HG03520 (cell line): ENCODE measurements at regions not wholly inside any gene's neighbourhood (a gene's known extent, or its start where the extent isn't known, plus 50 kb on each side); places are given as distances from the start of the nearest gene placed in this dataset.

Experiments used
- ATAC-seq: cut with Tn5 transposase; IDR thresholded peaks from one replicate; pipeline ENCODE4 v1.9.1; 2021; ENCODE audit warnings: mild to moderate bottlenecking, moderate library complexity; ENCODE audit not compliant: unreplicated experiment

DNA sequence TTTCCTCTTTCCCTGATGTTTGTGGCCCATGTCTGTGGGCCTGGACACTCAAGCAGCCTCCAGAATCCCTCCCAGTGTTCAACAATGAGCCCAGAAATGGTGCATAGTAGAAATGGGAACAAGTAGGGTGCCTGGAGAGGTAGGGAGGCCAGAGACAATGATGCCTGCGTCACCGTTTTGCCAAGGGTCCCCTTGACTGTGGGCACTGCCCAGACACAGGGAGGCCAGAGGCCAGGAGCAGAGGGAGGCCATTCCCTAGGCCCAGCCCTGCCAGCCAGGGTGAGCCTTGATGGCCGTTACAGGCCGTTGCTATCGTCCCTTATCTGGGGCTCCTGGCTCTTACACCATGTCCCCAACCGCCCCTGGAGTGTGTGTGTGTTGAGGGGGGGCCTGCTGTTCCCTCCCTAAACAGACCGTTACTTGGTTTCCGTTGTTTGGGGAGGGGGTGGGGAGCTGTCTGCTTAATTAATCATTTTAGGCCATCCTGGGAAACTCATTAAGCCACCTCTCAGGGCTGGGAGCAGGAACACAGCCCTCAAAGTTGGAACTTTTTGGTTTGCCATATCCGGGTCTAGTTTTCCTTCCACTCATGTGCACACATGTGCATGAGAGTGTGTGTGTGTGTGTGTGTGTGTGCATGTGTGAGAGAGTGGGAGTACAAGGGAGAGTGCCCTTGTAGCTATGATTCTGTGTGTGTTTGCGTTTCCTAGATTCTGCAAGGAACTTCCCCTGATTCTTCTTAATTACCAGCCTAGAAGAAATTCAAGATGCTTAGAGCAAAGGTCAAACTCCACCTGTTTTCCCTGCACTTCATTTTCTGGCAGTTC is 135.2 kb upstream of the HAAO start:
- ATAC-seq: no peak

DNA sequence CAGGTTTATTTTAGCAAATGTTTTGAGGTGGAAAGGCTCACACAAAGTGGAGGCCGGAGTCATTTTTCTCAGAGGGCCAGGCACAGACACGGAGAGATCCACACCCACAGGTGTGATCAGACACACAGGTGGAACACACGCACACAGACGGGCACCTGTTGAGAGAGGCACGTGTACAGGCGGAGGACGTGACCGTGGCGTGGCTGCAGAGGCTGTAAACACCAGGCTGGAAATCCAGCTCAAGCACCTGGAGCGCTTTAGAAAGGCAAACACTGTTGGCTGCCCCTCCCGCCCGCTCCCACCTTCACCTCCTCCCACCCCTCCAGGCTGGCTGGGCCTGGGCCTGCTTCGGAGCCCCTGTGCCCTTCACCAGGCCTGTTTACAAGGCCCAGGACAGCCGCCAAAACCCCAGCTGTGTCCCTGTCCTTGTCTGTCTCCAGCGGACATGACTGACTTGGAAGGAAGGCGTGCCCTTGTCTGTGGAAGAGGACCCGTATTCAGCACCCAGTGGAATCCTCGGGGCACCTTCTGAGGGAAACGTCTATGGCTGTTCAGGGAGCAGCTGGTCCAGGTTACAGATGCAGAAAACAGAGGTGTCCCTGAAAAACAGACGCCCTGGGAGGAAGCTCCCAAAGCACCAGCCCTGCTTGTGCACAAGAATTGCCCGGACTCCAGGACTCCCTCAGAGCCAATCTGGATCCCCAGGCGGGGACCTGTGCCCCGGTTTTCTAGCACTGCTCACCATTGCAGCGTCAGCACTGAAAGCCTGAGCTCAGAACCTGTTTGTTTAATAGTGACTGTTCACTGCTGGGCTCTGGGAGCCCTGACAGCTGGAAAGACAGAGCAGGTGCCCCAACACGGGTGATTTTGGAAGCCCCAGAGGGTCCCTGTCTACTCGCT is 134.3 kb upstream of the HAAO start:
- ATAC-seq: no peak

DNA sequence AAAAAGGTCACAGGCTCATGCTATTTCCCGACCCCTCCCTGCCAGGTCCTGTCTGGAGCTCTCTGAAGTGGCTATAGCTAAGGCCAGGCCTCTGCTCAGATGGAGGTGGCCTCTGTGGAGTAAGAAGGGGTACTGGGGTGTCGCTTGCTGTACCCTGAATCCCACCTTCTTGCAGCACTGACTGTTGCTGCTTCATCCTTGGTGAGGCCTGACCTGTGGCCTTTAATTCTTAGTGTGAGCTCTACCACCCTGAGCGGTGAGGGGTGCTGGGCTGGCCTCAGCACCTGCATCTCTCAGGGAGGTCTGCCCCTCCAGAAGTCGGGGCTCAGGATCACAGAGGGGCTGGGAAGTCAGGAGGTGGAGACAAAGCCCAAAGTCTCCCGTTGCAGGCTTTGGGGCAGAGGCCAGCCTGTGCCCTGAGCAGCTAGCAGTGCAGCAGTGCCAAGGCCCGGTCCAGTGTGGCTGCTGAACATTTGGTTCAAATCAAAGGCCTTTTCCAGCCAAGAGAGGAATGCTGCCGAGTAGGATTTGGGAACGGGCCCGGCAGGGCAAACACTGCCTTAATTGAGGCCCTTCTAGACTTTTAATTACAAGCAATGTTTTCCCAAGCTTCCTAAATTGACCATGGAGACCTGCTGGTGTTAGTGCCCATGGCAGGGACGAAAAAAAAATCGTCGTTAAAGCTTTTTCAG is 133.5 kb upstream of the HAAO start:
- ATAC-seq: no peak

DNA sequence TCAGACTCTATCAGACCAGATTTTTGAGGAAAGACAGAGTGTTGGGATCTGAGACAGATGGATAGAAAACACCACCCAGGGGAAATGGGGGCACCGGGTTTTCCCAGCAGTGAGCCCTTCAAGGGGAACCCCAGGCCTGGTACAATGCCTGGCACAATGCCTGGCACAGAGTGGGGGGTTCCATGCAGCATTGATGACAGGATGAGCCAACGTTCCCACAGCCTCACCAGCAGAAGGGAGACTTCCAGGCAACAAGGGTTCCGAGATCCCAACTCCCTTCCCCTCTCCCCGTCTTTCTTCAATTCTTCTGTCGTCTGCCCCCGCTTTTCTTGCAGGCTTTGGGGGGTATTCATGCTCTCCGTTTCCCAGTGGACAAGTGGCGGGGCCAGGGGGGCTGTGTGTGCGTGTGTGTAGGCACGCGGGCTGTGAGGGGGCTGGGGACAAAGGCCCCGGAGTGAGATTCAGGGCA is 132.1 kb upstream of the HAAO start:
- ATAC-seq: no peak

DNA sequence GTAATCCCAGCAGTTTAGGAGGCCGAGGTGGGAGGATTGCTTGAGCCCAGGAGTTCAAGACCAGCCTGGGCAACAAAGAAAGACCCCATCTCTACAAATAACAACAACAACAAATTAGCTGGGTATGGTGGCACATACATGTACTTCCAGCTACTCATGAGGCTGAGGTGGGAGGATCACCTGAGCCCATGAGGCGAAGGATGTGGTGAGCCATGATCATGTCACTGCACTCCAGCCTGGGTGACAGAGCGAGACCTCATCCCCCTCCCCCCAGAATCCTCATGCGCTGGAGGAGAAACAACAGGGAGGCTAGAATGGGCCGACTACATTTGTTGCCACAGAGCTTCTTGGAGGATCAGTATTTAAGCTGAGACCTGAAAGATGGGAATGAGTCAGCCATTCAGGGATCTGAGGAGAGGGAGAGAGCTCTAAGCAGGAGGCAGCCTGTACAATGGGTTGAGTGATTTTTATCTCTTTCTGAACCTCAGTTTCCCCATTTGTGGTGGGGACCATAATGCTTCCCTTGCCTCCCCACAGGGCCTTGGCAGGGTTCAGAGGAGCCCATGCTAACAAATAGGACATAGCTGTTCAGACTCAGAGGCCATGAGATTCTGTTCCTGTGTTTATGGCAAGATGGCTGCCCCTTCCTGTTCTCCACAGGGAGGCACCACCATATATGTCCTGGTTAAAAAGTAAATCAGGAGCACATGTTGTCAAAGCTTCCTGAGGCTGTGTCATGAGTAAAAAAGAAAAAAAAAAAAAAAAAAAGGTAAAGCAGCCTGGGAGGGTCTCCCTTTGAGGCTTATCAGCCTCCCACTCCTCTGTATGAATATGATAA is 131.4 kb upstream of the HAAO start:
- ATAC-seq: no peak

DNA sequence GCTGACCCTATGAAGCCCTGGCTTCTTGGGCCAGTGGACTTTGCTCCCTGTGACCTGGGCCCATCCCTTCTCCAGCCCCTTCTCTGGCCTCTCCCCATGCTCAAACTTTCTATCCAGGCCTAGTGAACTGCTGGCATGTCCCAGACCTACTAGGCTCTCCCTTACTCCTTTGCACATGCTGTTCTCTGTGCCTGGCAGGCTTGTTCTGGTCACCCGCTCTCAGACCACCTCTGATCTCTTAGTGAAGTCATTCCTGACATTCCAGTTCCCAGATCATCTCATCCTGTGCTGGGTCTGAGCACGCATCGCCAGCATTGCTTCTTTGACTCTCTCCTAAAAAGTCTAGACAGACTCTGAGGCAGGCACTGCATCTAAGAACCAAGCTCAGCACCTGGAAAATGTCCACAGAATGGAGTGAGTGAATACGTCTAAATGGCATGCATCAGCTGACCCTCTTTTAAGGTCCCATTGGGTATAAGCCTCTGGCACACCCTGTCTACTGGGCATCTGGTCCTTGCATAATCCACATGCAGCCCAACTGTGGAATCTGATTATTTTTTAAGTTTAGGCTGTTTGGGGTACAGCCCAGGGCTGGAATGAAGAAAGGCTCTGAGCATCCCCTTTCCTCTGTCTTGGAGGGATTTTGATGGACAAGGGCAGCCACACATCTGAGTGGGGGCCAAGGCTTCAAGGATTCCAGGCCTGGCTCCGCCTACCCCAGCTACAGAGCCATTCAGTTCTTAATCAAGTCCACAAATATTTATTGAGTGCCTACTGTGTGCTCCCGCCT is 130.6 kb upstream of the HAAO start:
- ATAC-seq: no peak

DNA sequence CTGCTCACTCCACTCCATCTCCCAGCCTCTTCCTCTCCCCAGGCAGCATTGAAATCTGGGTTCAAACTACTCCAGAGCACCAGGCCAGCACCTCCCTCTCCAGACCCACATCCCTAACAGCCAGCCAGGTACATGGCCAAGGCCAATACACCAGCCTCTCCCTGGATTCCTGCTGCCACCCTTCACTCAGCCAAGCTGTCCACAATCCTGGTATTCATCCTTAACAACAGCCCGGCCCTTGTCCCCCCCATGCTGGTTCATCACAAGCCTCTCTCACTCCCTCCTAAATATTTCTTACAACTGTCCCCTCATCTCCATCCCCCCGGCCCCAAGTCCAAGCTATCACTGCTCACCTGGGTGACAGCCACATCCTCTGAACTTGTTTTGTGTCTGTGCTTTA is 129.9 kb upstream of the HAAO start:
- no peak for ATAC-seq

DNA sequence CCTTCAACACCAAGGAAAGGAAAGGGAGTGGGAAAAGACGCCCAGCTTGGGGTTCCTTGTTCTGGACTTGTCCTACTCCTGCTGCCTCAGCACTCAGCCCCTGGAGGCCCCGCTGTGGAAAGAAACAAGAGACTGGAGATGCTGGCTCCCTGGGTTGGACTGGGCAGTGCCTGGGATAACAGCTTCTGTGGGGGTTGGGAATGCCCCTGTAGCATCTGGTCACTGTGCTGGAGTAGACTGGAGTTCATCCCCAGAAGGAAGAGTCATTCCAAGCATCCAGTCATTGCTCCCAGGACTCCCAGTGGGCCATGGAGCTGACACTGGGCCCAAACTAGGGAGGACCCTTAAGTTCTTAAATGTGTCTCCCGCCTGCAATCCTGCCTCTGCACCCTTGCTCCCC is 129.3 kb upstream of the HAAO start:
- no peak for ATAC-seq

DNA sequence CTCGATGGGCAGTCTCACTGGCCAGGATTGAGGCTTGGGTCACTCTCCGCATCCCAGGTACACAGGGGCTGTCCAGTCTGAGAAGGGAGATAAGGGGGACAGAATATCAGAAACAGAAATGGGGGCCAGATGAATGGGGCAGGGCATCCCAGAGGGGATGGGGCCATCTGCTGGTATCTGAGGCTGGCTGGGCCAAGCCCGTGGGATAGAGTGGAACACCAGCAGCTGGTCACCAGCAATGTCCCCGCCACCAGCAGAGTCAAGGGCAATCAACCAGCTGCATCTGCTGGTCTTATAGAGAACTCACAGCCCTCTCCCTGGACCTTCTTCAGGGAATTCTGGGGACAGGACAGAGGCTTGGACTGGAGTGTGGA is 128.8 kb upstream of the HAAO start:
- no peak for ATAC-seq

DNA sequence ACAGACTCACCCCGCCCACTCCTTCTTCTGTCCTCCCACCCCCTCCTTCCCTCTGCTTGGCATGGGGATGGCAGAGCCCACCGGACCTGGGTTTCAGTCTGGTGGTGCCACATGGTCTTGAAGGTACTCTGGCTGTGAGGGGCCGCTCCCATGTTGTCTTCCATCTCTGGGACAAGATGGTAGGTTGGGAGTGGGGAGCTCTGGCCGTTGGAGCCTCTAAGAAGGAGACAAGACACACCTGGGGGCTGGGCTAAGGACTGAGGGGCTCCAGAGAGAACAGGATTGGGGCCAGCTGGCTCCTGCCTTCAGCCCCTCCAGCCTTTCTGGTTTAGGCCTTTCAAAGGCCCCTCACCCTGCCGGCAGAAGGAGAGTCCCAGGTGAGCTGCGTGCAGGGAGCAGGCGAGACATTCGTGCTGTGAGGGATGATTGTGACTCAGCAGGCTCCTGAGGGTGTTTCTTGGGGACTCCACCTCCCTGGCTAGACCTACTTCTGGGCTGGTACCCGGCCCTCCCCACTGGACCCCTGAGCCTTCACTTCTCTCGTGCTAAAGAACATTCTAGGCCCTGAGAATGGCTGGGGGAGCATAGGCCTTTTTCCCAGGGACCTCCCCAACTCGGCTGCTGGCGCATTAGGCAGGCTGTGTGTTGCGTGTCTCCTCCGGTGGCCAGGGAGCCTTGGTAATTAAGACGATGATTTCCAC is 128.2 kb upstream of the HAAO start:
- ATAC-seq: no peak

DNA sequence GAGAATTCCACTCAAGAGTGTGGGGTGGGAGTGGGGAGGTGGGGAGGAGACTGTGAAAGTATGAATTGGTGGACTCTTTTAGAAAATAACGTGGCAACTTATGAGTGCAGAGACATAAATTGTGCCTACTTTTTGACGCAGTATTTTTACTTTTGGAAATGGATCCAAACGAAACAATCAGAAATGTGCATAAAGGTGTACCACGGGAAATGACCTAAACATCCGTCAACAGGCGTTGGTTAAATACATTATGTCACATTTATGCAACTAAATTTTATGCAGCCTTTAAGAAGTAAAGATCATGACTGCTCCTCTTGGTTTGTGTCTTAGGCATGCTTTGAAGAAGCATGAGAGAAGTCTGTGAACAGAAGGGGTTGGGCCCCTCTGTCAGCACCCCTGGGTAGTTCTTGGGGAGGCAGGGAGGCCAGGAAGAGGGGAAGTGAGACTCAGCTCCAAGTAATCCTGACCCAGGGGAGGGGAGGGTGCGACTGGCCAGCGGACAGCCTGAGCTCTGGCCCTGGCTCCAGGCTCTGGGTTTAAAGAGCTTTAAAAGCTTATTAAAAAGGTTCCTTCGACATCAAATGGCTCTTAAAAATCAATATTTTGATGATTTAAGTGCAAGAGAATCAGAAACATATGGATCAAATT is 126.4 kb upstream of the HAAO start:
- ATAC-seq: no peak

DNA sequence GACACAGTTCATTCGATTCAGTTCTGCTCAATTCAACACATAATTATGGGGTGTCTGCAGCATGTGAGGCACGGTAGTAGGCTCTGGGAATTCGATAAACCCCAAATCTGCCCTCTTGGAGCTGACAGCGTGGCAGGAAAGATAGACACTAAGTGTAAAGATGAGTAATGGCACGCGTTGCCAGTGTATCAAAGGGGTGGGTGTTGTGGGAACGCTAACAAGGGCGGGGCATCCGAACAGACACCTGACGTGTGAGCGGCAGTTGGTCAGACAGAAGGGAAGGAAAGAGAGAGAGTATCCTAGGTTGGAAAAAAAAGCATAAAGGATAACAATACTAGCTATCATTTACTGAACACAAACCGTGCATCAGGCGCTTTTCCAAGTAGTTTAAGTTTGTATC is 125.7 kb upstream of the HAAO start:
- ATAC-seq: no peak

DNA sequence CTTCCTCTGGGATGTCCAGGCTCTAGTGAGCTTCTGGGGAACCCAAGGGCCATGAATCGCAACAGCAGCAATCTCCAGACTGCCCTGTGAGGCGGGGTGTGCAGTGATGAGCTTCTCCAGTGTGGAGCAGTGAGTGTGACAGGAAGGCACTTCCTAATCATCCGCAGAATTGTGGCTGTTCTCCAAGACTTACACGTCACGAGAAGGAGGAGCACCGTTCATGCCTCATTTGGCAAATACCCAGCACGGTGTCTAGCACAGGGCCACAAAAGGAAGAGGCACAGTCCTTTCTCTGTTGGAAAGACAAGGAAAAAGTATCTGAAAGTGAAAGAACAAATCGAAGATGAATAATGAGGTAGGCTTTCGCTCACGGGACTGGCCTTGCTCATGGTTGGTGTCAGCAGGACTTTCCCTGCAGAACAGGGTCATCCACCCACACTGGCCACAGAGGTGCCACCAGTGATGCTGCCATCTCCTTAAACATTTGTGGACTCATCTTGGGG is 125.1 kb upstream of the HAAO start:
- ATAC-seq: no peak

DNA sequence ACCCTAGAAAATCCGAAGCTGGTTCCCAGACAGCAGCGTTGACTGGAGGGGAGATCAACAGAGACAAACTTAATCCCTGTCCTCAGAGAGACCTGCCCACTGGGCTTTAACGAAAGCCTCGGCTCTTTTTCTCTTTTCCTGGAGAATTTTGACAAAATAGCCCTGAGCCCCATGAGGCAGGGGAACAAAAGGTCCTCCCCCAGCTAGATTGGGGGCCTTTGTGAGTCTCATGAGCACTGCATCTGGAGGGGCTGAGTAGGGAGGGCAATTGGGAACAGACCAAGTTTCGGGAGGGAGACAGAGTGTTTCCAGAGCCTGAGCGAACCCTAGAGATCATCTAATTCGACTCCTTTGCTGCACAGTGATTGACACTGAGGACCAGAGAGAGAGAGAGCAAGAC is 123.9 kb upstream of the HAAO start:
- ATAC-seq: no peak

DNA sequence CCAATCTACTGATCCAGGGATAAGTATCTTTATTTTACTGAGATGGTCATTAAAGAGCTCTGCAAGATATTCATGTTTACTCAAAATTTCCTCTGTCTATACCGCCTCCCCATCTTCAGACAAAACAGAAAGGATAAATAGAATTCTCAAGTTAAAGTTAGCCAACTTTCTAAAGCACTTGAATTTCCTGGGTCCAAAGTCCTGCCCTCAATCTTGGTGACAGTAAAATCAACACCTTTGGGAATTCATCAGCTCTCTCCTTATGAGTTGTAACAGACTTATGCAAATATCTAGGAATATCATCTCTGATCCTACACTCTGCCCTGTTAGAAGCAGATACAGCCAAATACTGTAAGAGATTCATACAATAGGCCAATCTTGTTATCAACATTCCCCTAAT is 122.5 kb upstream of the HAAO start:
- ATAC-seq: no peak

DNA sequence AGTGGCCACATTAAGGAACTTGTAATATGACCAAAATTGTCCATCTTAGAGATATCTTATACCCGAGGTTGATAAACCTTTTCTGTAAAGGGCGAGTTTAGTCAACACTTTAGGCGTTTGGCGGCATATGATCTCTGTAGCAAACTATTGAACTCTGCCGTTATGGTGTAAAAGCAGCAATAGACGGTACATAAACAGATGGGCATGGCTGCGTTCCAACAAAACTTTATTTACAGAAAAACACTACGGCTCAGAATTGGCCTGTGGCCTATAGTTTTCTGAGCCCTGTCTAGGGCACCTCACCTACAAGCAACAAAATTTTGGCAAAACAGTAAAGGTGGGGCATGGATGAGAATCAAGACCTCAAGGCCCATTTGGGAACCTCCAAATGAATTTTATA is 121.9 kb upstream of the HAAO start:
- ATAC-seq: no peak

DNA sequence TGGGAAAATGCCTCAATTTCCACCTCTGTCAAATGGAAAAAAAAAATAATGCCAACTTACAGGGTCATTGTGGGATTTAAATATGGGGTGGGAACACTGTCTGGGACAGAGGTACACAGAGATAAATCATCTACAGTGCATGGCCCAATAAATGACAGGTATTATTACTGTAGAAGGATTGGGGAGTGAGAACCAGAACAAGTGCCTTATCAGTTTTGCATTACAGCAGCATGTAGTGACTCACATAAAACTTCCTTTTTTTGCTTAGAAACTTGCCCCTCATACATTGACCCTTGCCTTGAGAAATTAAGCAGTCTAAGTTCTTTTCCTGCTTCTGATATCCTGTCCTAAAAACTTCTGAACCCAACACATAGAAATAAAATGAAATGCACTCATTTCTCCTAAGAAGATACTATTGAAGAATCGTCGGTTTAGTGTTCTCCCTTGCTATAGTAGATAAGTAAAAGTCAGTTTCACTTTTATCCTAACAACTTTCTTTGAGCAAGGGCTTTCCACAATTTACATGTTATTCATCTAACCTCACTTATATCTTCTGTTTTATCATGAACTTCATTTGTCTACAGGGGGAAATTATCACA is 121.0 kb upstream of the HAAO start:
- ATAC-seq: no peak
